Panc1 (cell line): ENCODE measurements at regions not wholly inside any gene's neighbourhood (a gene's known extent, or its start where the extent isn't known, plus 50 kb on each side); places are given as distances from the start of the nearest gene placed in this dataset.

Source experiments
- POLR2AphosphoS5 ChIP-seq: IDR thresholded peaks from 2 replicates; pipeline ENCODE4 v1.6.1; 2012; ENCODE audit warnings: mild to moderate bottlenecking, low read depth, low read length, moderate library complexity
- SIN3A ChIP-seq: IDR thresholded peaks from 2 replicates; pipeline ENCODE4 v1.6.1; 2012; ENCODE audit warnings: low read depth, mild to moderate bottlenecking, low read length, moderate library complexity, borderline replicate concordance; ENCODE audit not compliant: insufficient read depth
- TF ChIP-seq, protein P1 (sequence below): fragments of 450-650 bp; IDR thresholded peaks from 2 replicates; pipeline ENCODE4 v1.5.1; 2017; ENCODE audit warnings: mild to moderate bottlenecking
- TF ChIP-seq, protein P2 (sequence below), 2 experiments: IDR thresholded peaks; 2 replicates each; pipeline ENCODE4 v1.6.1; 2011 to 2012; ENCODE audit warnings: low read depth in 2 of 2, control low read depth in 1 of 2, low read length in 1 of 2, mild to moderate bottlenecking in 1 of 2, moderate library complexity in 1 of 2; ENCODE audit not compliant: insufficient read depth in 1 of 2

DNA sequence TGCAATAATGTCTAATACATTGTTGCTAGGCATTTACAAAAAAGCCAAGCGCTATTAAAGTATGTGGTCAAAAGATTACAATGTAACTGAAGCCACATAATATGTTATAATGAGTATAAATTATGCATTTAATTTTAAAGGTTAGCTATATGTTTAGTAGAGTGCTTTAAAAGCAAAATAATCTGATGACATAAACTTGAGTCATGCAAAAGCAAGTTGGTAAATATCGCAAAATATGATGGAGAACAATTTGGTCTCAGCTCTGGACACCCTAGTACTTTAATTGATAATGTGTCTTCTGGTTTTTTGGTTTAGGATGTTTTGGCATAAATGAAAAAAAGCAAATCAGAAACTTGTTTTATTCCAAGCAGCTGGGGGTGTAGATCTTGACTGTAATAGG, 188.6 kb upstream of the RREB1 start:
- TF ChIP-seq, protein P1, sequence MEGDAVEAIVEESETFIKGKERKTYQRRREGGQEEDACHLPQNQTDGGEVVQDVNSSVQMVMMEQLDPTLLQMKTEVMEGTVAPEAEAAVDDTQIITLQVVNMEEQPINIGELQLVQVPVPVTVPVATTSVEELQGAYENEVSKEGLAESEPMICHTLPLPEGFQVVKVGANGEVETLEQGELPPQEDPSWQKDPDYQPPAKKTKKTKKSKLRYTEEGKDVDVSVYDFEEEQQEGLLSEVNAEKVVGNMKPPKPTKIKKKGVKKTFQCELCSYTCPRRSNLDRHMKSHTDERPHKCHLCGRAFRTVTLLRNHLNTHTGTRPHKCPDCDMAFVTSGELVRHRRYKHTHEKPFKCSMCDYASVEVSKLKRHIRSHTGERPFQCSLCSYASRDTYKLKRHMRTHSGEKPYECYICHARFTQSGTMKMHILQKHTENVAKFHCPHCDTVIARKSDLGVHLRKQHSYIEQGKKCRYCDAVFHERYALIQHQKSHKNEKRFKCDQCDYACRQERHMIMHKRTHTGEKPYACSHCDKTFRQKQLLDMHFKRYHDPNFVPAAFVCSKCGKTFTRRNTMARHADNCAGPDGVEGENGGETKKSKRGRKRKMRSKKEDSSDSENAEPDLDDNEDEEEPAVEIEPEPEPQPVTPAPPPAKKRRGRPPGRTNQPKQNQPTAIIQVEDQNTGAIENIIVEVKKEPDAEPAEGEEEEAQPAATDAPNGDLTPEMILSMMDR = no peak
- TF ChIP-seq, protein P2, sequence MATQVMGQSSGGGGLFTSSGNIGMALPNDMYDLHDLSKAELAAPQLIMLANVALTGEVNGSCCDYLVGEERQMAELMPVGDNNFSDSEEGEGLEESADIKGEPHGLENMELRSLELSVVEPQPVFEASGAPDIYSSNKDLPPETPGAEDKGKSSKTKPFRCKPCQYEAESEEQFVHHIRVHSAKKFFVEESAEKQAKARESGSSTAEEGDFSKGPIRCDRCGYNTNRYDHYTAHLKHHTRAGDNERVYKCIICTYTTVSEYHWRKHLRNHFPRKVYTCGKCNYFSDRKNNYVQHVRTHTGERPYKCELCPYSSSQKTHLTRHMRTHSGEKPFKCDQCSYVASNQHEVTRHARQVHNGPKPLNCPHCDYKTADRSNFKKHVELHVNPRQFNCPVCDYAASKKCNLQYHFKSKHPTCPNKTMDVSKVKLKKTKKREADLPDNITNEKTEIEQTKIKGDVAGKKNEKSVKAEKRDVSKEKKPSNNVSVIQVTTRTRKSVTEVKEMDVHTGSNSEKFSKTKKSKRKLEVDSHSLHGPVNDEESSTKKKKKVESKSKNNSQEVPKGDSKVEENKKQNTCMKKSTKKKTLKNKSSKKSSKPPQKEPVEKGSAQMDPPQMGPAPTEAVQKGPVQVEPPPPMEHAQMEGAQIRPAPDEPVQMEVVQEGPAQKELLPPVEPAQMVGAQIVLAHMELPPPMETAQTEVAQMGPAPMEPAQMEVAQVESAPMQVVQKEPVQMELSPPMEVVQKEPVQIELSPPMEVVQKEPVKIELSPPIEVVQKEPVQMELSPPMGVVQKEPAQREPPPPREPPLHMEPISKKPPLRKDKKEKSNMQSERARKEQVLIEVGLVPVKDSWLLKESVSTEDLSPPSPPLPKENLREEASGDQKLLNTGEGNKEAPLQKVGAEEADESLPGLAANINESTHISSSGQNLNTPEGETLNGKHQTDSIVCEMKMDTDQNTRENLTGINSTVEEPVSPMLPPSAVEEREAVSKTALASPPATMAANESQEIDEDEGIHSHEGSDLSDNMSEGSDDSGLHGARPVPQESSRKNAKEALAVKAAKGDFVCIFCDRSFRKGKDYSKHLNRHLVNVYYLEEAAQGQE (IDR thresholded peaks at IDR 0.05; ENCODE audit: insufficient read depth in 1 of 2, low read depth in 2 of 2, low read length in 1 of 2) = no peak
- TF ChIP-seq POLR2AphosphoS5 (no peak), SIN3A (no peak)
